NCI-H460 (cell line): ENCODE measurements at regions not wholly inside any gene's neighbourhood (a gene's known extent, or its start where the extent isn't known, plus 50 kb on each side); places are given as distances from the start of the nearest gene placed in this dataset.

Experiments used
- DNase-seq: peaks from one replicate; pipeline ENCODE4 v3.0.0-alpha.2; 2016; ENCODE audit warnings: low read depth; ENCODE audit errors: extremely low read depth

DNA sequence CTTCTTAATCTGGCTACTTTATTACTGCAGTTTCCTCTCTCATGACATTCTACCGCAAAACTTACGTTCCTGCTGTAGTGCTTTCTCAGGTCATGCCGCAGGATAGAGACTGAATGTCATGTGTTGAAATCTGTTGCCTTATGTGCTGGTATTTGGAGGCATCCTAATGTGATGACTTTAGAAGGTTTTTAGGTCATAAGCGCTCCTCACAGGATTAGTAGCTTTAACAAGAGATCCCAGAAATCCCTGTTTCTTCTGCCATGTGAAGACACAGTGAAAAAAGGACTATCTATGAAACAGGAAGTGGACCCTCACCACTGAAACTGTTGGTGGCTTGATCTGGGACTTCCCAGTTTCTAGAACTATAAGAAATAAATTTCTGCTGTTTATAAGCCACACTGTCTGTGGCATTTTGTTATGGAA lies 209.3 kb downstream of the LACC1 start:
- no peak for DNase-seq

- DNase-seq, result no peak
Observed at GRCh38 chr13:44089452-44089851, 209.7 kb downstream of the LACC1 start.

DNA sequence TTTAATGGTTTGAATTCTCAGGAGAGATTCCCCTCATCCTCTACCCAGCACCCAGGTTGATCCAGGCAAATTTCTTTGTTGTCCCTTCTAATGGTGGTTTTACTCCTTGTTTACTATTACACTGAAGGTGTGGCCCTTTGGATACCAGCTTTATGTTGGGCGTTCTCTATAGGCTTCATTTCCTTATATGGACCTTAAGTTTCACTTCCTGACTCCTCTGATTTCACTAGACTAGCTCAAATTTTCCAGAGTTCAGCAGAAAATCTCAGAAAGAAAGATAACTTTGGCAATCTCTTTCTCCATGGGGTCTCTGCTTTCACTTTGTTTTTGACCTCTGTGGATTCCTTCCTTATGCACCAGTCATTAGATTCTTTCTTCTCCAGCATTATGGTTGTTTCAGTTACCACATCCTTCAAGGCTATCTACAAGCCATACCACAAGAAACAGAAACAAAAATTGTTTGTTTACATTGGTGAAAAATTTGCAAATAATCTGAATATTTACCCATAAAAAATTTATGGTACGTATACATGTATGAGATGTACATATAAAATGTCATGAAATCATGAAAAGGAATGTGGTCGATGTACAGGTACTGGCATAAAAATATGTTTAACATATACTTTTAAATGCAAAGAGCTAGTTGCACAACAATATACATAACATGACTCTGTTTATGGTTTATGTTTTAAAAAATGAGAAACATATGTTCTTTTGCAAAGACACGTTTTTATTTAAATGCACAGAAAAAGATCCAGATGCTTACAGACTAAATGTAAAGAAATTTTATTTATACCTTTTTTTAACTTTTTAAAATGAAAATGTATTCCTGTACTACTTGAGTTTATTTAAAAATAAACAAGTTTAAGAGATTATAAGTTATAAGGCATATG lies 212.6 kb downstream of the LACC1 start:
- DNase-seq, result no peak

DNA sequence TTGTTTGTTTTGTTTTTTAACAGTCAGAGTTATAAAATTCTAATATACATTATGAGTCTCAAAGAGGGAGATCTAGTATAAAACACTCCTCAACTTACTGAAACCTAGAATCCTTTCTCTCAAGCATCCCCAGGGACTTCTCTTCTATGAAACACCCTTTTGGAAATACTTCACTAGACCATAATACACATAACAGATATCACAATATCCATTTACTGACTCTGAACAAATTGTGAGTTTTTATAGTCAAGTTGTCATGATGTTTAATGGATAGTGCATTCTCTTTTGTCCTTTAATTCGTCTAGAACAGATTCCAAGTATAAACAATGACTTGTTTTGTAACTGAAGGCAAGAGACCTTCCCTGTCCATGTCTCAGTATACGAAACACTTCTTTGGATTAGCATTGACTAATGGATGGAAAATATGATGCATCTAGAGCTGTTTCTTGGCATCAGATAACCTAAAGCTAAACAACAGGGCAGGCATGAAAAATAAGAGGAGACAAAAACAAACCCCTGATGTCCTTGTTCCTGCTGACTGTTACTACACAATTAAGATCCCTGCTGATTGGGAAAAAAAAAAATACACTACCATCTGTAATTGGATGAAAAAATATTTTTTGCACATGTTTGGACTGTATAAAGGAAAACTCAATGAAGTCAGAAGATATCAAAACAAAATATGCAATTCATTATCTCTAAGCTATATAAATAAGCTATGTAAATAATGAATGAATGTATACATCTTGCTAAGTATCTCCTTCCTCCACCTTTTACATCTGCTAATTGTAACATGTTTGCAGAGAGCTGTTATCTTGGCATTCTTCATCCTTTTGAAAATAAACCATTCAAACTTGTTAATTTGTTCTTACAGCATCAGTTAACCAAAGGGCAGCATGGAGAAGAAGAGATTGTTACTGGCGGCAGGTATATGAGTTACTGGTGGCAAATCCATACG lies 214.2 kb downstream of the LACC1 start:
- DNase-seq, result no peak

- DNase-seq, result no peak
Observed at GRCh38 chr13:44096901-44097300, 217.2 kb downstream of the LACC1 start.

DNA sequence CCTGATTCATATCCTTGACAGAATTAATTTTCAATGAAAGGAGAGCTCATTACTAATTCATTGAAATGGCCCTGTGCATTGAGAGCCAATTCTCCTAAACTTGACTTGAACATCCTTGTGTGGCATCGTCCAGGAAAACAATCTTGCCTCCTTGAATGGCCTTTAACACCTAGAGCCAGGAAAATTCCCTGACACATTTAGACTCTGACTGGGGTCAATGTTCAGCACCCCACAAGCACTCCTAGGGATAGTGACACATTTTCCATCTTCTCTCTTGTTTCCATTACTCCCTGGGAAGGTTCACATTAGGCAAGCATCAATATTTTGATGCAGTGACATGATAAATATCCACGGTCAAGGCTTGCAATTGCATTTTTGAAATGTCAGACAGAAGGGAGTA lies 218.9 kb downstream of the LACC1 start:
- no peak for DNase-seq

DNA sequence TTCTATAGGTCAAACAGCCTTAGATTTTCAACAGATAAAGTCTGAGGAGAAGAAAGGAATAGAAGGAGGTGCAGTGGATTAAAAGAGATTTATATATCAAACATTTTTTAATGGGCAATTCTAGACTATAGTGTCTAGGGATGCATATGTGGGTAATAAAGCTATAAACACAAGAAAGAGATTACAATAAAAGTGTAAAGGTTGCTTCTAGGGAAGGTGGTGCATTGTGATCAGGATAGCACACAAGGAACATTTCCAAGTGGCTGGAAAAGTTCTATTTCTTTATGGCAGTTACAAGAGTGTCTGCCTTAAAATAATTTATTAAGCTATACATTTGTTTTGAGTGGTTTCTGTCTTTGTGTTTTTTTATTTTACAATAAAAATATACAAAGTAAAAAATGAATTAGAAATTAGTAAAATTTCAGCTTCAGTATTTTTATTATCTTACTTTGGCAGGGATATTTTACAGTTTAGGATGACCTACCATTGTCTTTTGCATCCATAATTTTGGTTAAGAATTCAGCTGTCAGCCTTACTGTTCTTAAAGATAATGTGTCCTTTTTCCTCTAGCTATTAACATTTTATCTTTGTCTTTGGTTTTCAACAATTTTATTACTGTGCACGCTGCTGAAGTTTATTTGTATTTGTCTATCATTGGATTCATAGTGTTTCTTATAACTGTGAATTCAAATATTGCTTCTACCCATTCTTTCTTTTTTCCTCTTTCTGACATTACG lies 221.8 kb downstream of the LACC1 start:
- DNase-seq, result no peak

GRCh38 chr13:44103429-44104196 lies 223.9 kb downstream of the LACC1 start:
- DNase-seq, result no peak

DNA sequence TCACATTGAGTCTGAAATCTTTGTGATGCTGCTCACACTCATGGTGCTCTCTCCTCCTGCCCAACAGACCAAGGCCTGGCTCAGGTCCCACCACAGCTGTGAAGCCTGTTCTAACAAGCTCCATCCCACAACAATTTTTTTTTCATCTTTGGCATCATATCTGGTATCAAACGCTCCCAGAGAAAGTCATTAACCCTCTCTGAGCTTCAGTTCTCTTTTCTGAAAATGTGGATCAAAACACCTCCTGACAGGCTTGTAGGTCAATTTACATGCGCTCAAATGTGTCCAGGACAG lies 224.4 kb downstream of the LACC1 start:
- DNase-seq, result no peak

DNA sequence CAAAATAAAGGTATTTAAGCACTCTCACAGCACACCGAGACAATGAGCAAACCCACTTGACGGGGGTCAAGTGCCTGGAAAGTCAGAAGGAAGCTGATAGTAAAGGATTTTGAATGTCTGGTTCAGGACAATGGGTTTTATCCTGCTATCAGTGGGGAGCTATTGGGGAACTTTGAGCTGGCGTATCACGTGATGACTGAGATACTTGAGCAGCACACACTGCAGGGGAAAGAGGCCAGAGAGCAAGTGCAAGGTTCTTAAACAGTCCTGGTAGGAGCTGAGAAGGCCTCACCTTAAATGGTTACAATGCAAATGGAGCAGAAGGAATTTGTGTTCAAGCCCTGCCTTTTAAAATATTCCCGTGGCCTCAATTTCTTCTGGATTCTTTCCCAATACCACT lies 225.3 kb downstream of the LACC1 start:
- DNase-seq, result no peak

DNA sequence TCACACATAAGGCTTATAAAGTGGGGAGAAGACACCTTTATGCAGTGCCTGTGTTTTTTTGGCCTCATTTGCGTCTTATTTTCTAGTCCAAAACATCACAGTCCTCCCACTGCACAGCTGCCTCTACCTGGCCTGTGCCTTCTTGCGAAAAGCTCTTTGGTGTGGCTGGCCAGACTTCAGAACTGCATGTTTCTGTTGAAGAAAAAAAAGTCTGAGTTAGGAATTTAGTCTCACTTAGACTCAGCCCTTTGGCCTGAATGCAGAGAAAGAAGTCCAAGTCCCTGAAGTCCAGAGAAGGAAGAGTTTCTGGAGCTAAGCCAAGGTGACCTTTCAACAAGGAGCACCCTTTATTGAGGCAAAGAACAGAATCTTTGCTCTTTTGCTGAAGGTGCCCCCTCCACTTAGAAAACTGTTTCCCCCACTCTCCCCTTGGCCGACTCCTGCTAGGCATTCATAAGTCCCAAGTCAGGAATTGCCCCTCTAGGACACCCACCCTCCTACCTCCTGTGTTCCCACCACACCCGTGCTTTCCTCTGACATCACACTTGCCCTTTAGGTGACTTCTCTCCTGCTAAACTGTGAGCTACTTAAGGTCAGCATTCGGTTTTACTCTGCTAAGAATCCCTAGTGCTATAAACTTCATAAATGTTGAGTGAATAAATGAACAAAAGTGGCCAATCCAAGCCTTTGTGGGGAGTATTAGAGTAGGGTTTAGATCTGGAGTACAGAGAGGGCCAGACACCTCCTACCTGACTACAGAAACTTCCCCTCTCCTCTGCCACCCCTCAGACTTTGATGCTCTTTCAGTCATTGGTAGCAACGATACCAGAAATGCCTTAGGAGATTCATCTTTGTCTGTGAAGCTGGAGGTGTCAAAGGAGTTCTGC lies 226.8 kb downstream of the LACC1 start:
- DNase-seq, result no peak

- no peak for DNase-seq
Observed at GRCh38 chr13:44107357-44108121, 227.8 kb downstream of the LACC1 start.

DNA sequence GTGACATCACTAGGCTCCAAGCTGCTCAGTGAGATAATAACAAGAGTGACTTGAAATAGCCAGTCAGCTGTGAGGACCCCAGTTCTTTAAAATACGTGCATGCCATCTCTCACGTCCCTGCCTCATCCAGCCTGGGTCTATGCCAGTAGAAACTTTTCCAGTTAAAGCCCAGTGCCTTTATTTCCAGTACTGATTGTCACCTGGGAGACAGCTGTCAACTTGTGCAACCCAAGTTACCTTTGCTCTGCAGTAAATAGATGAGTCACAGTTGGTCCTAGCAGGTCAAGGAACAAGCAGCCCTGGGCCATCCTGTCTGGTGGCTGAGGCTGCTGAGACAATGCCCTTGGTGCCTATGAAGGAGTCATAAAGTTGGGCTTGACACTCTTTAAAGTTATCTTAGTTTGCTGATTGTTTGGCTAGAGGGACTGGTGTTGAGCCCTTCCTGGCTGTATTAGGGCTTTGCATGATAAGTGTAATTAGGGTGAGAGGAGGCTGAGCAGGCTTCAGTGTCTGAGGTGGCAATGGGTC lies 228.7 kb downstream of the LACC1 start:
- DNase-seq, result no peak

DNA sequence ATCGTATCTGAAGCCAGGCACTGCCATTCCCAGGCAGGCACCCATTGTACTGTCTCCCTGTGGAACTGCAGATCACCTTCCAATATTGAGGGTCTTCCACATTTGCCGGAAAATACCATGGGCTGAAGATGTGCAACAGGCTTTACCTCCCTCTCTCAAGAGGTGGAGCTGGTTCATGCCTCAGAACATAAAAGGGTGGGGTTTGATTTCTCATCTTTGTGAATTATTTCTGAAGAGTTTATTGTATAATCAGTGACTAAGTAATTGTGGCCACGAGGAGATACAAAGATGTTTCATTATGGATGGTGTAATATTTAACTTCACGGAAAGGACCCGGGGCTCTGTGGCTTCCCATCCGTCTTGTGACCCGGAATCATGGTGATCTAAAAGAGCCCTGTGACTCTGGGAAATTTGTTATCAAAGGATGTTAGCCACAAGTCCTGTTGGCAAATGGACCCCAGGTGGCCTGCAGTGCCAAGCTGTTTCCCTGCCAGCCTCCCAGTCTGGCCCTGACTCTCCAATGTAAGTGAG lies 230.5 kb downstream of the LACC1 start:
- no peak for DNase-seq

DNA sequence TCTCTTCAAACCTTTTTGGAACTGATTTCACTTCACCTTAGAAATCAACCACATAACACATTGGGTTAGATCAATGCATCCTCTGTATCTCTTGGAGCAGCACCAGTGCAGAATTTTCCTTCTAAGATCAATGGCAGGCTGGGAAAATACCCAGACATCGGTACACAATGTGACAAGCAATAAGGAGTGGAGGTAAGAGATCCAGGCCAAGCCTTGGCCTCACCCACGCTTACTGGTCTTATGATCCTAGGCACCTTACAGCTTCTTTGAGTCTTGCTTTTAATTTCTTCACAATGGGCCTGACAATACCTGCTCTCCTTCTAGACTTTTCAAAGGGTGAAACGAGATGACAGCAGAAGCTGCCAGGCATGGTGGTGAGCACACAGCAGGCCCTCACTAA lies 232.0 kb downstream of the LACC1 start:
- DNase-seq, result no peak

DNA sequence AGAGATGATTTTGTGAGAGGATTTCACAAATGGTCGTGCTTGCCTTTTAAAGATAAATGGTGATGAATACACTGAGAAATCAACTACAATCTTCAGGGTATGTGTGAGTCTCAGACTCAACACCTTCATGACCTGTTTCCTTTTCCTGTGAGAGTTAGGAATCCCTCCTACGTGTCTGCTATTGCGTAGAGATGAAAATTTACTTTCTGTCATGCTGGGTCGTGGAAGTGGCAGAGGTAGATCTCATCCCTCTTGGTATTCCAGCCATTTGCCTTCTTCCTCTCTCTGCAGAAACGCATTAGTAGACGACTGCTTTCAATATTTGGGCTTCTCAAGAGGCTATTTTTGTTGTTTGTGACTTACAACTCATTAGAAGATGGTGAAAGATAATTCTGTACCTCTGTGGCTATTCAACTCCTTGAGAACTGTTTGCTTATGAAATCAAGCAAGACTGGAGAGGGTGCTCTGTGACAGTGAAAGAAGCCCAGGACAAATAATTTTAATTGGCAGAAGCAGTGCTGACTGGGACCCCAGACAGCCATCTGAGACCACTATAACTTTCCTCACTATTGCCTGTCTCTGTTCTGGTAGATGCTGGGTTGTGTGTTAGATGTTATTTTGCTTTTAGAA lies 233.1 kb downstream of the LACC1 start:
- no peak for DNase-seq

DNA sequence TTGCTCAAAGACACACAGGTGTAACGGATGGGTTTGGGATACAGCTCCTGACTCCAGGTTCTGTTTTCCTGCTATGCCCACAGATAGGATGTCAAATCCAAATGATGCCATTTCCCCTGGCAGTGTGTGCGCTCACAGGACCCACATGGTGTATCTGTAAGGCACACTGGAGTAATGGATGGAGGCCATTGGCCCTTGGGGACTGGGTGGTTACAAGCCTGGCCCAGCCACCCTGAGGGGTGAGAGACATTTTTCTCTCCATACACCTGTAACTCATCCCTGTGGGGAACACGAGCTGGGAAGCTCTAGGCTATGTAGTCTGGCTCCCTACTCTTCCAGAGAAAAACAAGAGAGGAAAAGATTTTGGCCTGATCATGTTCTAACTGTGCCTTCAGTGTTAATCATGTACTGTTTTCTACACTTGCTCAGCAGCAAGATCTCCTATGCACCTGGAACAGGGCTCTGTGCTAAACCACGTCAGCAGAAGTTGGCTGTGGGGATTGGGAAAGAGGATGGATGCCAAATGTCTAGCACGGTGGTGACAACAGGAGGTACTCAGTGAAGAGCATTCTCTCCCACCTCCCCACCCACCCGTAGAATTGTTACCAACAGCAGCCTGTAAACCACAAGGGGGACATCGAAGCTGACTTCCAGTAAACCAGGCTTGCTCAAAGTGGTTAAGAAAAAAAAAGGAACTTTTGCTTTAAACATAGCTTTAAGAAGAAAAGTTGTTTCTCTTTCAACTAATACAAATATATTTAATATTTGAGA lies 237.0 kb downstream of the LACC1 start:
- DNase-seq, result no peak
